Inferior parietal cortex (tissue), 1 donor: ENCODE measurements at regions not wholly inside any gene's neighbourhood (a gene's known extent, or its start where the extent isn't known, plus 50 kb on each side); places are given as distances from the start of the nearest gene placed in this dataset.

Source experiments
- DNase-seq: peaks from one replicate; pipeline ENCODE4 v3.0.0-alpha.2; 2016; ENCODE audit errors: extremely low spot score

DNA sequence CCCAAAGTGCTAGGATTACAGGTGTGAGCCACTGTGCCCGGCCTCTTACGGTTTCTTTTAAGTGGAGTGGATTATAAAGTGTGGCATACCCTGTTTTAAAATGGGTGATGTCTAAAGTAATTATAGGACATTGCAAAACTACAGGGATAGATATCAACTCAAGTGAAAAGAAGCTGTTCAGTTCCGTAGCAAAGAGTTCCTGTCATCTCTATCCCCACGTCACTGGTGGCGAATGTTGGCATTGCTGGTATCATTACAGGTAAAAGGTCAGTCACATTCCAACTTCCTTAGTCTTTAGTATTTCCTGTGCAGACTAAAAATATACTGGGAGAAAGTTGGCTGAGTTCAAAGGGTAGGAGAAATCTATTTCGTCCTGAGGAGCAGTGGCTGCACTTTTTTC lies 95.6 kb upstream of the SLC38A2 start:
- no peak for DNase-seq

DNA sequence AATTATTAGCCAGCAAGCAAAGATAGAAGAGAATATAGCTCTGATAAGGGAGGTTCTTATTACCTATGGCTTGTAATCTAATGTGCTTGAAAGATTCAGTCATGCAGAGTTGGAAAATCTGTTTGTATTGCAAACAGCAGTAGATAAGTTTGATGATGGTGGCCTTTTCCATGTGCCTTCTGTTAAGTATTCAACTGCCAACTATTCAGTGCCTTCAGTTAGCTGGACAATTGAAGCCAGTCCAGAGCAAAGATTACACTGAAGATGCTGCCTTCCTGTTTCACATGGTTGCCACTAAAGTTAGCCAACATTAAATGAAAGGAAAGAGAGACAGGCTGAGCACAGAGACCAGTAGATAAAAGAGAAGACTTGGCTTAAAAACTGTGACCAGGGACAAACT lies 92.7 kb upstream of the SLC38A2 start:
- no peak for DNase-seq

DNA sequence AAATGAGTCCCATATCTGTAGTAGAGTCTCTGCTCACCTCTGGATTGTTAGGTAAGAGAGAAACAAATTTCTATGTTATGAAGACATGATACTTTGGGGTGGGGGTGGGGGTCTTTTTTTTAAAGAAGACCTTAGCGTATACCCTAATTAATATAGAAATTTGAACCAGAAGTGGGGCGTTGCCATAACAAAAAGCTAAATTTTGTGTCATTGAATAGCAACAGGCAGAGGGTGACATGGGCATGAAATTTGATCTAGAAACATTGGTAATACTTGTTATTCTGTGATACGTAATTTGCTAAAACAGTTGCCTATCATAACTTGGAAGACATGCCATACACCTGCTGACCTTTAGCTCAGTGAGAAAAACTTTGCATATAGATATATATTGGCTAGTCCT lies 92.3 kb upstream of the SLC38A2 start:
- no peak for DNase-seq

DNA sequence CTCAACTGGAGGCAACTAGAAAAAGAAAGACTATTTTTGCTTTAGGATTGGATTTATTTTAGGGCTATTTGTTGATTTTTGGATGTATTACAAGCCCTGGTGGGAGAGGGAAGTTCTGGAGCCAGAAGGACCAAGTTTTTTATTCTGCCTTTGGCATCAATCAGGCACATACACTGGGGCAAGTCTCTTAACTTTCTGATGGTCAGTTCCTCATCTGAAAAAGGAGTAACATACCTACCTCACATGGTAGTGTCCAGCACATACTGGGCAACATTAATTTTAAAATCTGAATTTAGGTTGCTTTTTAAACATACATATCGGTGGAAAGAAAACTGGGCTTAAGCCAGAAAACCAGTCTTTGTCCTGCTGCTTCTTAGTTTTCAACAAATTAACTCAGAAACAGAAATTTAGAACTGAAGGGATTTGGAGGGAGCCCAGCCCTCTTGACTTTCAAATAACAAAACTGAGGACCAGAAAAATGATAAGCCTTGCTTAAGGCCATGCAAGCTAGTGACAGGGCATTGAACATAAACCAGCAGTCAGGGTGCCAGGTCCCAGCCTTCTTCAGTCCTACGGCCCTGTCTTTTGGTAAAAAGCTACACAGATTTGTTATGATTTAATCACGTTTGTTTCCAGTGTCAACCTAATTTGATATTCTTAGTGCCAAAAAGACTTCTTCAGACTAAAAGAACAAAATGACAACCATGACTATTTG lies 90.2 kb upstream of the SLC38A2 start:
- no peak for DNase-seq

DNA sequence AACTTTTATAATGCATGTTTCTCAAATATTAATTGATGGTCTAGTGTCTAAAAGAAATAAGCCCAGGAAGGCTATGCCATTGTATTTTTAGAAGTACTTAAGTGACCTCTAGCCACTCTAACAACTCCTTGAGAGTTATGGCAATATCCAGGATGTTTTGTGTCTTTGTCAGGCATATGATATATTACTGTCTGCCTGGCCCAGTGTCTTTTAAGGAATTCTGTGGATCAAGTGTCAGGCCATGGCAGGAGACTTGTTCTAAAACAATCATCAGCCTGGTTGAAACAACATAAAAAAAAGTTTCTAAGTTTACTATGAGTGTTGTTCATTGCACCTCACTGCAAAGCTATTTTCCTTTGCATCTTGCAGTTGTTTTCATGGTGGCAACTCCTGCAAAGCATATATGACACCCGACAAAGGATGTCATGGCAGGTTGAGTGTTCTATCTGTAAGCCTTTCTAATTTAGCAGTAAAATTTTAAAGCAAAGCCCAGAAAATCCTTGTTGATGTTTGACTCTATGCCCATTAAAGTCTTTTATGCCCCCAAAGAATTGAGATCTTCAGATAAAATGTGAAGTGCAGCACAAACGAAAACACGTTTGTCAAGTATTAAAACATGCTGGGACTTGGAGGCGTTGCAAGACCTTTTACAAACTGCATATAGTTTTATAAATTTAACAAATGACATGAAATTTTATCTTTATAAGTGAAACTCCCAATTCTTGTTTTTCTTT lies 89.5 kb upstream of the SLC38A2 start:
- no peak for DNase-seq

DNA sequence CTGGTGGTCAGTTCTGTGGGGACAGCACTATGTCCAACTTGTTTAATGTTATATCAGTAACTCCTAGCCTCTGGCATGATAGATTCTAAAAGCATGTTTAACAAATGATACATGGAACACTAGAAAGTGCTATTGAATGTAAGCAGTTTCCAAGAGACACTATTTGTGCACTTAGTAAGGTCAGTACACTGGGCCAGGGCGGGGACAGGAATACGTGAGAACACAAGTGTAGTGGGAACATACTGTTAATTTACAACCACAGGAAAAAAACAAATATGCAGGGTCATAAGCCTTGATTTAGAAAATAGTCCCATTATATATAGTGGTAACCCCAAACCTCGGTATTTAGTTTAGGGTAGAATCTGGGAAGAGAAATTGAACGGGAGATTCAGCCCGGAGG lies 88.9 kb upstream of the SLC38A2 start:
- DNase-seq: no peak

DNA sequence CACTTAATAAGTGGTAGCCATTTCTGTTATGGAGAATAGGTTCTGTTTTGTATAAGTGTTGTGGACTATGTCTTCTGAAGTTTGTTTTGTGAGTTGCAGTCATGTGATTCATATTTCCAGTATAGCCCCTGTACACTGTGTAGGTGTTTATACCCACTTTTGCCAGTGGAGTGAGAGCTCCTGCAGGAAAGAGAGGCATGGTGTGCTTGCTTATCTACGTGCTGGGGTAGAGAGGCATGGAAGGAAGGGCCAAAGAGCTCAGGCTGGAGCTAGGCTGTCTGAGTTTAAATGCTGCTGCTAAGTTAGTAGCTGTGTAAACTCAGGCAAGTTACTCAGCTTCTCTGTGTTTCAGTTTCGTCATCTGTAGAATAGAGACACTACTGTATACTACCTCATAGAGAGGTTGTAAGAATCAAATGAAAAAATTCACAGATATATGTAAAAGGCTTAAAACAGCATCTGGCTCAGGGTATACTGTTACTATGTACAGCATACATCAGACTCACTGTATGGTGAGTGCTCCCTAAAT lies 88.2 kb upstream of the SLC38A2 start:
- no peak for DNase-seq

DNA sequence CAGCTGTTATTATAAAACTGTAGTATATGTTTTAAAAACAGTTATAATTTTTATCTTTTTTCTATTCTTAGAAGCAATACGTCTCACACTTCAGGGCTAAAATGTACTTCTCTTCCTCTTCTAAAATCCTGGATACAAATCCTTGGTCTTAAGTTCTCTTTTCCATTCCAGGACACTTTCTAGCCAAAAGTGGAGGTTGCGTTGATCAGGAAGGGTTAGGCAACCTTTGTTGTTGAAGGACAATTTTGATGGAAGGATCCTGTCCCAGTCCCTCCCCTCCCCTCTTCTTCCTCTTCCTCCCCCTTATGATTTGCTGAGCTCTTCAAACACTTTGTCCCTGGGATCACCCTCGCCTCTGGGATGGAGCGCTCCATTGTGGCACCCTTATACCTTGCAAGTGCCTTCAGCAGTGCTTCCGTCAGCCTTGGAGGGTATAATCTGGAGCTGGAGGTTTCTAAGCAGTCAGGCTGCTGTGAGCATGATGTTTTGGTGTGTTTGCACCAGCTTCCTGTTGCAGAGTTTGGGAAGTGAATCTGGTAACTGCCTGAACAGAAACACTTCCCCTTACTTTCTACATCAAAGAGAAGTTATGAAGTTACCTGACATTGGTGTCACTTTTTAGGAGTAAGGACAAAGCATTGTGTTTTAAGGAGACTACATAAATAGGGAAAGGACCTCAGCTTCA lies 87.4 kb upstream of the SLC38A2 start:
- no peak for DNase-seq

DNA sequence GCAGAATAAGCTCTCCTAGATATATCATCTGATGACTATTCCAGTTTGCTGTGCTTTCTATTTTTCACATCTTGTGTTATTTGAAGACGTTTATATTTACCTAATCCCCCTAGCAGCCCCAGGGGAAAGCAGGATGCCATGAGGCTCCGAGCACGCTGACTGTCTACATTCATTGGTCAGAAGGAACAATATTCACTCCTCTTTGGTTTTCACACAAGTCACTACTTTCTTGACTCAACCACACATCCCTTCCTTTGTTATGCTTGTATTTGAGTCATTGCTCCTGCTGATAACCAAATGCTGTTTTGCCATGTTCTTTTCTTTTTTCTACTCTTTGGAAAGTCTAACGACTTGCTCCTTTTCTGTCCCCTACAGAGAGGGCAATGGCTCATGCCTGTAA lies 86.5 kb upstream of the SLC38A2 start:
- no peak for DNase-seq

DNA sequence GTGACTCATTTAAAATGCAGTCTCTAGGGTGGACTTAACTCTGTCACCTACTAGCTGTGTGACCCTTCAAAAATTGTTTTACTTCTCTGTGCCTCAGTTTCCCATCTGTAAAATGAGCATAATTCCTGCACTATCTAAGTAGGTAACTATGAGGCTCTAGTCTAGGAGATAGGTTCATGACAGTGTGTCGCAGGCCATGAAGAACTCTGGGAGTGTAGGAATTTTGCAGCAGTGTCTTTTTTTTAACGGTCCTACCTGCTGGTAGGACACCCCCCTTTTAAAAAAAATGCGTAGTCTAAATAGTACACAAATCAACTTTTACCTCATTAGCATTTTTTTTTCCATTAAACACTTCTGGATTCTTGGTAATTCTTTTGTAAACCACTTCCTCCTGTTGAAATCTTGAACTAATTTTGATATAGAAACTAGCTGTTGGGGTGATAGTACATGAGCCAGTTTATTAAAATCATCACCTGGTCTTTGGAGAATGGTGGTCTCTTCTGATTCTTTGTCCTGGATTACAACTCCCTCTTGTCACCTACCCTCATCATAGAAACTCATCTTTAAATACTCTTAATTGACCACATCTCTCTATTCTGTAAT lies 86.0 kb upstream of the SLC38A2 start:
- DNase-seq: no peak

DNA sequence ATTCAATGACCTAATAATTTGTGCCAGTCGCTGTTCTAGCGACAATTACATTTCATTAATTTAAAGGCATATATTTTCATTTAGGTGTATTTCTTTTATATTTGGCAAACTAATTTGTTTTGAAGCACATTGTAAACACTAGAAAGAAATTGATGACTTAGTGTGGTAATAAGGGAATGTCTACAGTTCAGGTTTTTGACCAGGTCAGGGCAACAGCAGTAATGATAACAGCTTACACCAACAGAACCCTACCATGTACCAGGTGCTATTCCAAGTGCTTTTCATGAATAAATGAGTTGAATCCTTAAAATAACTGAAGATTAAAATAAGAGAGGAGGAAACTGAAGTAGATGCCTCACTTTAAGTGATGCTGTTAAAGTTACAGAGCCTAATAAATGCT lies 85.4 kb upstream of the SLC38A2 start:
- no peak for DNase-seq

DNA sequence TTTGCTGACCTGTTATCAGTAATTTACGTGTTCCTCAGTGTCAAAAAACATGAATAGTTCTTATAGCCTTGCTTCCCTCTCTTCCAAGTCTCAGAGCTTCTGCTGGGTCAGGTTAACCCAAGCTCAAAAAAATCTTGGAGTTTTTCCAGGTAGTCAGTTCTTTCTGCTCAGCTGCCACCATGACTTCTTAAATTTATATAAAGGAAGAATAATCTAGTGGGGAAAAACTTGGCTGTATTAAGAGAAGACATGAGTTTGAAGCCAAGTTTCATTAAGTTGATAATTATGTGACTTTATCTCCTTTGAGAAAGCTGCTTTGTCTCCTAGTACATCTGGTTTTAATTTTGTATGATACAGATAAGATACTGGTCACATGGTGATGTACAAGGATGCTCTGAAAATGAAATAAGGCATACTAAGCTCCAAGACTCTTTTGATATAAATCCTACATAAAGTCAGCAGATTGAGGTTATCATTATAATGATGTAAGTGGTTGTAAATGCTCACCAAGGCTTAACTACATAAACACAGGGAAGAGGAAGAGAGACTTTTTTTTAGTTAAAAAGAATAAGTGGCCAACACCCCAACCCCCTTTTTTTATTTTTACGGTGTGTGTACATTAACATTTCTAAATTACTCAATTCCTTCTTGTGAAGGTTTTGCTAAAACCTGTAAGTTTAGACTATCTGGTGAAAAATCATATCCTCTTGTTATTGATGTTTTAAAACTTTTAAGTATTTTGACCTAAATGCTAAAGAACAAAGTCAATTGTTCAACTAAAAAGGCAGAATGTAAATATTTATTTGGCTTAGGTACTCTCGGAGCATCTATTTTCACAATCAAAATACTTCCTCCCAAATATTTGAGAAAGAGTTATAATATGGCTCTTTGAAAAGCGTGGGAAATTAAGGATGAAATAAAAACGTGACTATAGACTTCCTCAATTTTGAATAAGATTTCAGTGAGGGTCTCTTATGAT lies 84.1 kb upstream of the SLC38A2 start:
- no peak for DNase-seq

DNA sequence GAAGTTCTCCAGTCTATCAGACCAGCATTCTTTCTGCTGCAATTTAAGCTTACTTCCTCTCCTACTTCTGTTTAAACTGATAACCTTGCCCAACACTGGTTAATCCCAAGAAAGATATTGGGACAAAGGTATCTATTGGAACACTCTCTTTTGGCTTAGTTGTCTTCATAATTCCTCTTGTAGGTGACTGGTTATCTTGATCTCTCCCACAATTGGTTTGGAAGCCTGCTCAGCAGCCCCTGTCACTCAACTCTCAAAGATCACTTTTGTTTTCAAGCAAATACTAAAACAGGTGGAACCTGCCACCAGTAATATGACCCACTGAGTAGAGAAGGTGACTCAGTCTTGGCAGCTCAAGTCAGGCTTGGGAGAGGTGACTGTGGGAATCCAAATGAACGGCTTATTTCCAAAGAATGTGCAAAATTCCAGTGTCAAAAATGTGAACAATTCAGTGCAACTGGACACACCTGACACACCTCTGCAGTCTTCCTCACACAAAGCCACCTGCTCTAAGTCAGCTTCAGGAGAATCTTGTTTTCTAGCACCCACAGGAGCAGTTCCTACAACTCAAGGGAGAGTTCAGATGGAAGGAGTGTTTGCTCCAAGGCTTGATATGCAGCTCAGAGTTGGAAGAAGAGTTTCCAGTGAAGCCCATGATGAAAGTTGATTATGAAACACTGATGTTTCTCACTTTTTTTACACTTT lies 83.2 kb upstream of the SLC38A2 start:
- DNase-seq: no peak

DNA sequence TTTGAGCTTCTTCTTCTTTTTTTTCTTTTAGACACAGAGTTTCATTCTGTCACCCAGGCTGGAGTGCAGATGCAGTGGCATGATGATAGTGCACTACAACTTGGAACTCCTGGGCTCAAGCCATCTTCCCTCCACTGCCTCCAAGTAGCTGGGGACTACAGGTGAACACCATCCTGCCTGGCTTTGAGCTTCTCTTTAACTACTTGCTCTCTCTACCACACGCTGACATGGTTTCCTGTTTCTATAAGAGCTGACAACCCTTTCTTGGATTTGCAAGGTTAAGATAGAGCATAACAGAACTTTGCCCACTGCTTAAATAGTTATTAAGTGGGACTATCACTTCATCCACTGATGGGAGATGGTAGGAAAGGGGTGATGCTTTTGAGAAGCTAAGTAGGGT lies 82.4 kb upstream of the SLC38A2 start:
- no peak for DNase-seq

DNA sequence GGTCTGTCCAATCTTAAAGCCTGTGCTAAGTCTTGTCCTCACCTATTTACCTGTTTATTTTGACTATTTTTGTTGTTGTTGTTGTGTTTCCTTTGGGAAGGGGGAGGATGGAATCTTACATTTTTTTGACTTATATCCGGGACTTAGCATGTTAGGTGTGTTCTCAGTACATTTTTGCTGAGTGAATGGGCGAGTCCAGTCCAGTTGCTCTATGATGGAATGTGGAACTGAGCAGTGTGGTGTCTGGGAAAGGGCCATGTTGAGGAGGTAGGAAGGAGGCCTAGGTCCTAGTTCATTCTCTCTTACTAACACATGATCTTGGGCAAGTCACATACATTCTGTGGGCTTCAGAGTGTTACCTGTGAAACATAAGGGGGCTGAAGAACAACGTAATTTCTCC lies 80.9 kb upstream of the SLC38A2 start:
- no peak for DNase-seq

DNA sequence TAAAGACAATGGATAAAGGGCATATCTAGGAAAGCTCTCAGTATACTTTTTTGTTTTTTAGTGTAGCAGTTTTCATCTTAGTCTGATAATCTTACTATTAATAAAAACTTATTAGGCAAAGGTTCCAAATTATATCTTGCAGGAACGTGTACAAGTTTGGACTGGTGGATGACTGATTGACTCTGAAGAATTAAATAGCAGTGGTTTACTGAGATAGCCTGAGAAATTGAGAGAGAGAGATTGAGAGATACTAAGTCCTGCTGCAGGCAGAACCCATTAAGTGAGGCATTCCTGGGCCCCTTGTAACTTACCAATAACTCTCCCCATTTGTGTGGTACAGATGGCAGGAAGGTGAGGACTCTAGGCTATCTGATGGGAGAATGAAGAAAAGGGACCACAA lies 80.2 kb upstream of the SLC38A2 start:
- no peak for DNase-seq

DNA sequence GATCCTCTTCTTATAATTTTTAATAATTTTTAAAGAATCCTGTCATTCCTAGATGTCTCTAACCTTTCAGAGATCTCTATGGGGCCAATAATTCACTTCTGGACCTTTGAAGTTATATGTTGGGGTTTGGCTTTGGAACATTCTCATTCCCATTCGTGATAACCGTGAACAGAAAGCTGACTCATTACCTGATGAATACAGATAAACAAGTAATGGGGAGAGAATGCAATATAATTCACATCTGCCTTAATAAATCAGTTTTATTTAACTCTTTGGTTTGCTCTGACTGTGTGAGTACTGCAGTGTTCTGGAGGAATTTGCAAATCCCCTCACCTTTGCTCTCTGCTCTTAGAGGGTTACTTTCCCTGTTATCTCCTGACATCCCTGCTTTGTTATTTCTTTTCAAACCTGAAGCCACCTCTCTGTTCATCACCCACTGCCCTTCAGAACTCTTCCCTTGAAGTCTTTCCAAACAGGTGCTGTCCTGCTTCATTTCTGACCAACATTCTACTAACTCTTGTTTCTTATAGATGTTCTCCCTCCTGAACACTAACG lies 79.6 kb upstream of the SLC38A2 start:
- no peak for DNase-seq

DNA sequence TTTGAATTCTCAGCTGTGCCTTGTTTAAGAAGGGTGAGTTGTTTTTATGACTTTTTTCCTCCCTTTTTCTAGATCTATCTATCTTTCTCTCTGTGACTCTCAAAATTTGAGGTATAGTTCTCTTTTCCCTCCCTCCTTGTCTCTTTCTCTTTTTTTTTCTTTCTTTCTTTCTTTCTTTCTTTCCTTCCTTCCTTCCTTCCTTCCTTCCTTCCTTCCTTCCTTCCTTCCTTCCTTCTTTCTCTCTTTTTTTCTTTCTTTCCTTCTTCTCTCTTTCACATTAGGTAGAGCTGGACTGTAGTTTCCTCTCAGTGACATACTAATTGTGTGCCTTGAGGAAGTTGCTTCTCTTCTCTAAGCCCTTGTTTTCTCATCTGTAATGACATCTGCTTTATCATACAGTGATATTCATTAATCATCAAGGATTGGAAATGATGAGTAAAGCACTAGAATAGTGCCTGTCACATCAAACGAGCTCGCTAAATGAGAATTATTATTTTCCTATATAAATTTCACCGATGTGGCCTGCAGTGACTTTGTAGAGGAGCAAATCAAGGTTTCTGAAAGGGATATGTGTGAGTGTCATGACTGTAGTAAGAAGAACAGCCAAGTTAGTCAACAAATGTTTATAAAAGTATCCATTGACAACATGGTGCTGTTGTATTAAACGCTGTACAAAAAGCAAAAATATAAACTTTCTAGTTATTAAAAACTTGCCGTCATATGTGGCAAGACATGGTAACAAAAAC lies 78.9 kb upstream of the SLC38A2 start:
- no peak for DNase-seq

DNA sequence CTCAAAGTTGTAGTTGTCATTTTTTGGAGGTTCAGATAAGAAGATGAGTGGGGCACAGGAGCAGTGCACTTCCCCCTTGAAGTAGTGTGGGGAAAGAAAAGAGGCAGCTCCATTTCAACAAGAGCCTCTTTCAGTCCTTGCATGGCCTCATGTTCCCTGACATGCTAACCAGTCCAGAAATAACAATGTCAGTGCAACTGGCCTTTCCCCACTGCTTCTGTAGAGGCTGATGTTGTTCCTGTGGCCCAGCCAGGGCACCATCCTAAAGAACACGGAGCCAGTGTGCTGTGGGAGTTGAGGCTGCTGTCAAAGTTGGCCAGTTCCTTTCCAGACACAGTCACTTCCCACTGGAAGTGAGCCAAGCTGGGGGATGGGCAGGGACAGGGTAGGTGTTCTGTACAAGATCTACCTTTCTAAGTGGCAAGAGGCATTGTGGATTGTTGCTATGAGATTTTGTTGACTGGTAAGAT lies 77.7 kb upstream of the SLC38A2 start:
- DNase-seq: no peak
